ENCODE measurements at regions not wholly inside any gene's neighbourhood (a gene's known extent, or its start where the extent isn't known, plus 50 kb on each side); places are given as distances from the start of the nearest gene placed in this dataset.

DNA sequence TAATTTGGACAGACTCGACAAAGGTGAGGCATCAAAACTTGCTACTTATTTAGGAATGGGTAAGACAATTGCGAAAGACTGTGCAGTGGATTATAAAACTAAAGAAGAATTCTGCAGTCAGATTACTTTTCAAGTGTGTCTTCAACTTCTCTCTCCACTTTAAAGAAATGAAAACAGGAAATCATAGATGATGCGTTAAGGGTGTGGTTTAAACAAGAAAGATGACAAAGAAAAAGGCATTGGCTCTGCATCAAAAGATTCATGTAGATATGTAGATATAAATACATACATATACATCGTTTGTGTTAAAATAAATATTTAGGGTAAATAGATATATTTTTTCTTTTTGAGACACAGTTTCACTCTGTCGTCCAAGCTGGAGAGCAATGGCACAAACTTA is 74.6 kb upstream of the PARP11 start:
- DNase-seq, result no peak

GRCh38 chr12:3945671-3946070 is 72.5 kb upstream of the PARP11 start:
- DNase-seq, result no peak

- DNase-seq, result no peak
Measured at GRCh38 chr12:3944620-3945019, 71.4 kb upstream of the PARP11 start.

GRCh38 chr12:3938042-3938544 is 64.9 kb upstream of the PARP11 start:
- DNase-seq, result no peak

- no peak for DNase-seq
Measured at GRCh38 chr12:3935078-3935477, 61.9 kb upstream of the PARP11 start.

DNA sequence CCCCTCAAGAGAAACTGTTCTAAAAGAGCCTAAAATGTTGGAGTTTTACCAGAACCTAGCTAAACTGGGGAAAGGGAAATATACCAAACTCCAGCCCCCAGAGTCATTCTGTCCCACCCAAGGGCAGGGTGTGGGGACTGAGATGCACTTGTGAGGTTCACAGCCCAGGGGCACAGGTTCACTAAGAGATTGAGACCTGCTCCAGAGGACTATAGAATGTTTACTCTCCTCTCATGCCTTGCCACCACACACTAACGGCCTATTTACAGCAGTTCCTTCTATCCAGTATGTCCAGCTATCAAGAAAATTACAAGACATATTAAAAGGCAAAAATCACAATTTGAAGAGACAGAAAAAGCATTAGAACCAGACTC is 60.6 kb upstream of the PARP11 start:
- DNase-seq, result no peak

- DNase-seq, result no peak
Measured at GRCh38 chr12:3933074-3933818, 60.0 kb upstream of the PARP11 start.

- DNase-seq, result no peak
Measured at GRCh38 chr12:3931776-3932175, 58.6 kb upstream of the PARP11 start.

GRCh38 chr12:3931206-3931605 is 58.0 kb upstream of the PARP11 start:
- no peak for DNase-seq

DNA sequence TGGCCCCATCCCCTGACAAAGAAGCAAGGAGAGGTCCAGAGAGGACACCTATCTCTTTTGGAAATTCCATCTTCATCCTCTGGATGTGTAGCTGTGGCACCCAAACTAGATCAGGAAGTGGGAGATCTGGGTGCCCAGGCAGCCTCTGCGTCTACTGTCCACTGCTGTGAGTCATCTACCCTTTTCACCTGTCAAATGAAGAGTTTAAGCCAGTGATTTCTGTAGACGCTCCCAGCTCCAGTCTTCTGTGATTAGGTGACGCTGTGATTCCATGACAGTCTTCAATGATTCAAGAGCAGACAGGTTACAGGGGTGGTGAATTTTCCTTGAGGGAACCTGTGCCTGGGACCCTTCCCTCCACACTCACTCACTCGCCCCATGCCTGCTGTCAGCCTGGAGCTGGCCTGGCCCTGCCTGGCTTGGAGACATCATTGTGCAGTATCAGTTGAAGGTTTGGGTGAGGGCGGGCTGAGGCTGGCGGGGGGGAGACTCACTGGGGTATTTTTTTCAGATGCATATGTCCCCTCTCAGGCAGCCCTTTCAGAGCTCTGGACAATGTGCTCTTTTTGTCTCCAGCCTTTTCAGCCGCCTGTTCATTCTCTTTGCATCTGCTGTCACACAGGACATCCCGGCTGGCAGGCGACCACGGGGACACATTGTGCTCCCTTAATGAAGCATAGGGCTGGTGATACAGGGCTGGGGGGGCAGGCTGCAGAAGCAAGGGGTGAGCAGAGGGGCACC is 56.8 kb upstream of the PARP11 start:
- DNase-seq, result no peak

GRCh38 chr12:3928538-3929184 is 55.5 kb upstream of the PARP11 start:
- no peak for DNase-seq

GRCh38 chr12:3925621-3926020 is 52.4 kb upstream of the PARP11 start:
- DNase-seq, result no peak

- no peak for DNase-seq
Measured at GRCh38 chr12:3924761-3925160, 51.6 kb upstream of the PARP11 start.

DNA sequence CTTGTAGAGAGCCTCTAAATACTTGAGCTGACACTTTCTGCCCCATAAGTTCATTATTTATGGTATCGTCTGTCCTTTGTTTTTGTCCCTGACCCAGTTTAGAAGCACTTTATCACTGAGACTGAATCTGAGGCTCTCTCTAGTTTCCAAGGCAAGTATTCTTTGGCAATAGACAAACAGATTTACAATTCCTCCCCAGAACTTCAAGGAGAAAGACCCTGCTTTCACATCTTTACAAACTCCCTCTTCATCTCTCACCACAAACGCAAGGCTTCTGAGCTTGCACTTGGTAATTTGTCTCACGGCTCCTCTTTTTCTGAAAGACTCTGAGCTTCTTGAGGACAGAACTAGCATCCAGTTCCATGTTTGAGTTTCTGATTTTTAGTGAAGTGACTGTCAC is 49.8 kb upstream of the PARP11 start:
- DNase-seq, result no peak
